Gastrocnemius medialis (tissue), 4 donors: ENCODE measurements at regions not wholly inside any gene's neighbourhood (a gene's known extent, or its start where the extent isn't known, plus 50 kb on each side); places are given as distances from the start of the nearest gene placed in this dataset.

Experiments
- POLR2A ChIP-seq, 2 donors: fragments of 450-650 bp; IDR thresholded peaks; one replicate each; pipeline ENCODE4 v1.6.1; 2017; ENCODE audit warnings: antibody characterized with exemption in 2 of 2, mild to moderate bottlenecking in 2 of 2, moderate library complexity in 2 of 2
- TF ChIP-seq, protein P1 (sequence below), 5 experiments: fragments of 450-650 bp in 3 of 5; fragments of 200-600 bp in 2 of 5; sonication (generic) in 2 of 5; IDR thresholded peaks in 4 of 5; conservative IDR thresholded peaks in 1 of 5; 1 replicate in 4 of 5; 2 replicates in 1 of 5; pipeline ENCODE4 v1.5.1; 2016 to 2019; ENCODE audit warnings: antibody characterized with exemption in 5 of 5, mild to moderate bottlenecking in 3 of 5, moderate library complexity in 3 of 5

DNA sequence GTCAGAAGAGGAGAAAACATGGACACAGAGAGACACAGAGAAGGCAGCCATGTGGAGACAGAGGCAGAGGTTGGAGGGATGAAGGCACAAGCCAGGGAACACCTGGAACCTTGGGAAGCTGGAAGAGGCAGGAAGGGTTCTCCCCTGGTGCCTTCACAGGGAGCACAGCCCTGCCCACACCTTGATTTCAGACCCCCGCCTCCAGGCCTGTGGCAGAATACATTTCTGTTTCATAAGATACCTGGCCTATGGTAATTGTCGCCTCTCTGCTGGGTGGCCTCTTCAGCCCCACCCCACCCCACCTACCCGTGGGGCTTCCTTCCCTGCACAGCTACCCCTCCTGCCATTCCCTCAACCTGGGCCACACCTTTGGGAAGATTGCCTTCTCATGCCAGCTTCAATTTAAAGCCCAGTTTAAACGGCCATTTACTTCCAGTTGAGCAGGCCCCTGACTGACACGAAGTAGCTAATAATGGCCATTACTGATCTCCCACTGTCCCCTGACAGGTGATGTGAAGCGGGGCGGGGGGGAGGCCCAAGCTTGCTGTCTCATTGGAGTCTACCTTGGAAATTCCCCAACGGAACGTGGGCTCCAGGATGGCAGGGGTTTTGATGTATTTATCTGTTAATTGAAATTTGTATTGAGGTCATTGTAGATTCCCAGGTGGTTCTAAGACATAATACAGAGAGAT, 291.7 kb upstream of the FOXF1 start:
- TF ChIP-seq, protein P1, sequence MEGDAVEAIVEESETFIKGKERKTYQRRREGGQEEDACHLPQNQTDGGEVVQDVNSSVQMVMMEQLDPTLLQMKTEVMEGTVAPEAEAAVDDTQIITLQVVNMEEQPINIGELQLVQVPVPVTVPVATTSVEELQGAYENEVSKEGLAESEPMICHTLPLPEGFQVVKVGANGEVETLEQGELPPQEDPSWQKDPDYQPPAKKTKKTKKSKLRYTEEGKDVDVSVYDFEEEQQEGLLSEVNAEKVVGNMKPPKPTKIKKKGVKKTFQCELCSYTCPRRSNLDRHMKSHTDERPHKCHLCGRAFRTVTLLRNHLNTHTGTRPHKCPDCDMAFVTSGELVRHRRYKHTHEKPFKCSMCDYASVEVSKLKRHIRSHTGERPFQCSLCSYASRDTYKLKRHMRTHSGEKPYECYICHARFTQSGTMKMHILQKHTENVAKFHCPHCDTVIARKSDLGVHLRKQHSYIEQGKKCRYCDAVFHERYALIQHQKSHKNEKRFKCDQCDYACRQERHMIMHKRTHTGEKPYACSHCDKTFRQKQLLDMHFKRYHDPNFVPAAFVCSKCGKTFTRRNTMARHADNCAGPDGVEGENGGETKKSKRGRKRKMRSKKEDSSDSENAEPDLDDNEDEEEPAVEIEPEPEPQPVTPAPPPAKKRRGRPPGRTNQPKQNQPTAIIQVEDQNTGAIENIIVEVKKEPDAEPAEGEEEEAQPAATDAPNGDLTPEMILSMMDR (IDR thresholded peaks at IDR 0.05 in 4 of 5, conservative IDR thresholded peaks at IDR 0.05 in 1 of 5): no peak
- no peak for TF ChIP-seq POLR2A (IDR thresholded peaks at IDR 0.05)
